HG03432 (cell line): ENCODE measurements at regions not wholly inside any gene's neighbourhood (a gene's known extent, or its start where the extent isn't known, plus 50 kb on each side); places are given as distances from the start of the nearest gene placed in this dataset.
"Not testable (repeated sequence)": the region's sequence is repeated elsewhere in the genome, so short reads cannot be mapped to it uniquely, and the experiment has no call there.

ENCODE experiments used
- ATAC-seq: cut with Tn5 transposase; IDR thresholded peaks from one replicate; pipeline ENCODE4 v1.9.1; 2021; ENCODE audit warnings: mild to moderate bottlenecking, moderate library complexity; ENCODE audit not compliant: unreplicated experiment

DNA sequence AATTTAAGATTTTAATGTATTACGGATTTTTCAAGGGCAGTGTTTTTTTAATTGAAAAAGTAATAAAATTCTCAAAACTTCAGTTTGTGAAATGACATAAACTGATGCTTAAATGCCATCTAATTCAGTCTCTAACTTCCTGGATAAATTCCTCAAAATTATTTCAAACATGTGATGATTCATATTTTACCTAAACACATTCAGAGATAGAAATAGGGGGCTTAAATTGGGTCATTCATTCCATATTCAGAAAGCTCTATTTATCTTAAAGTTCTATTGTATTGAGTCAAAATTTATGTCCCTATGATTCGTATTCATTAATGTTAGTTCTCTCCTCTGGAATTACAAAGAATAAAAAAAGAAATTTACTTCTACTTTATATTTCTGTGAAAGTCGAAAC is 713.6 kb upstream of the CHRM3 start:
- no peak for ATAC-seq

DNA sequence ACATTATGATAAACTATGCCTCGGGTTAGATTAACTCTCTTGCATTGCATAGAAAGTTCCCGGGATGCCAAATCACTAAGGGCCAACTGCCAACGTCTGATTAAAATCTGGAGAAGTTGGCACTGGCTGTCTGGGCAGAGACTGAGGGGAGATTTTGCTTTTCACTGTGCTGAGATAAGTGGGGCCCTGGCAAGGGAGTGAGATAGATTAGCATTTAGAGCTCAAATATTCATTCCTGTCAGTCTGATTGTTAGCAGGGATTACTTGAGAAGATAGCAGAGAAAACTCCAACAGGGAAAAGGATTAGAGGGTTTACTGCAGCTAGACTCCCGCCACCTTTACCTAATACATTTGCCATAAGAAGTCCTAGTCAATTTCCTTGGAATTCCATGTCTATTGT is 714.1 kb upstream of the CHRM3 start:
- ATAC-seq = no peak

GRCh38 chr1:238664139-238664538 is 722.2 kb upstream of the CHRM3 start:
- ATAC-seq = no peak

GRCh38 chr1:238660849-238661248 is 725.5 kb upstream of the CHRM3 start:
- ATAC-seq = no peak

DNA sequence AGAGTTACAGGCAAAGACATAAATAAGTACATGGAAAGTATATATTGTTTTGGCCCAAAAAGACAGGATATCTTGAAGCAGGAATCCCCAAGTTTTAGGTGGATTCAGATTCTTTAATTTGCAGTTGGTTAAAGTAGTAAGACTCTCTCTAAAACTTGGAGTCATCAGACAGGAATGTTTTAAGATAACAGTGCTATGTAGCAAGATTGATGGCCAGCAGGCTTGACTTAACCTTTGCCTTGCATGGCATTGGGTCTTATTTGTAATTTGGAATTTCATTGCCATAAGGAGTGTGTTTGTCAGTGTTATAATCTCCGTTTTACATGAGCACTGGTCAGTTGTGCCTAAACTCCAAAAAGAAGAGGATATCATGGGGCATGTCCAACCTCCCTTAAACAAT is 727.6 kb upstream of the CHRM3 start:
- ATAC-seq = no peak

- ATAC-seq = no peak
These were observed 732.6 kb upstream of the CHRM3 start for GRCh38 chr1:238653693-238654321.

- ATAC-seq = no peak
These were observed 733.9 kb upstream of the CHRM3 start for GRCh38 chr1:238652346-238652968.

DNA sequence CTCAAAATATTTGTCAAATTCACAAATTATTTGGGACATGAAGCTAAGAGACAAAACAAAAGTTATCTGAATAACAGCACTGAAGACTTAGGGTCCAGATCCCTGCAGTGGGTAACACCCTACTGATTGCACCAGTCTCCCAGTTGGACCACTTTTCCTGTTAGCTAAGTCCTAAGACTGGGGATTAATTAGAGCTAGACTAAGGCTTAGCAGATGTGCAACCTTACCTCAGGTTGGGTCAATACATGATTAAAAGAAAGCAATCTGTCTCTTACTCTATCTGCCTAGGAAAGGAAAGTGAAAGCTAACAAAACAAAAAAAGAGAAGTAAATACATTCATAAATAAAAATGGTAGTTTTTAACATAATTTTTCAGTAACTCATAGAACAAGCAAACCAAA is 737.2 kb upstream of the CHRM3 start:
- peak; percentile 38 for ATAC-seq

DNA sequence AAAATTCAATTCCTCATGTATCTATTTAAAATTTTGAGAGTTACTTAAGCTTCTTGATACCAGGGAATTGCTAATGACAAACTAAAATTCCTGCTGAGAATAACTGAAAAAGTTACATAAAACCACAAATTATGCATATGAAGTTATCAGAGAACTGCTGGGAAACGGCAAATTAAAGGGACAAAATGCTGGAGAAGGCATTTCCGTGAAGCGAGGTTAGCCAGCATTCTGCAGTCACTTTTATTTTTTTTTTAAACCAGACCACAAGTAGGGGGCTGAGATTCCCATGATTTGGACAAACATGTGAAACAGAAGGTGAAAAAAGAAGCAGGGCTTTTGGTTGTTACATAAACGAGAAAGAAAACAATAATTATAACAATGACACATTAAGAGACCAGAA is 737.6 kb upstream of the CHRM3 start:
- no peak for ATAC-seq

- peak; percentile 29 for ATAC-seq
These were observed 738.1 kb upstream of the CHRM3 start for GRCh38 chr1:238648296-238648695.

GRCh38 chr1:238647877-238648276 is 738.5 kb upstream of the CHRM3 start:
- peak; percentile 51 for ATAC-seq

DNA sequence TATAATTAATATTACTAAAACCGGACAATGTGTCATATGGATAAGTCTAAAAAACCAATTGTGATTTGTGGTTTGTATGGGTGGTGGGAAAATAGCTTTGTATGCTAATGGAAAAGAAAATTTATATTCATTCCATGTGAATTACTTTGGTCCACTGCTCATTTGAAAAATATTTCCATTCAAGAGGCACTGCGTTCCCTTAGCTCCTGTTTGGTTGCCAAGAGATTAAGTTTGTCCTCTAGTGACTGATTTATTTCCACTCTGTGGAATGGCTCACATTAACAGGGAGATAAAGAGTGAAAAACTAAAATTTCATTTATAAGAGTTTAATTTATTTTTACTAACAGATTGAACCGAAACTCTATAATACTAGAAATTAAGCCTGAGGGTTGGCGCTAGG is 744.1 kb upstream of the CHRM3 start:
- ATAC-seq = no peak

- ATAC-seq = no peak
These were observed 746.5 kb upstream of the CHRM3 start for GRCh38 chr1:238639861-238640260.

GRCh38 chr1:238628110-238628509 is 737.4 kb upstream of the ZP4 start:
- no peak for ATAC-seq

DNA sequence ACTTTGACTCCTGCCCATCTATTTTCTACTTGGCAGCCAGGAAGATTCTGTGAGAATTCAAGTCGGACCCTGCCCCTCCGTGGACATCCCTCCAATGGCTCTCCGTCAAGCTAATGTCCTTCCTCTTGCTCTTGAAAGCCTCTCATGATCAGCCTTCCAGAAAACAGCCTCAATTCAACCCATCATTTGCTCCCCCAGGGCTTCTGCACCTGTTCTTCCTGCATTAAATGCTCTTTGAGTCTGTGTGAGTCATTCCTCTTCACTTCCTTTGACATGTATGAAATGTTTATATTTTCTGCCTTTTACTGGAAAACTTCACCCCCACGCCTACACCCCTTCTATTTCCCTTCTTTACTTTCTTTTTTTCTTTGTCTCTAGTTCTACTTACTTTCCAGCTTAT is 734.1 kb upstream of the ZP4 start:
- no peak for ATAC-seq

DNA sequence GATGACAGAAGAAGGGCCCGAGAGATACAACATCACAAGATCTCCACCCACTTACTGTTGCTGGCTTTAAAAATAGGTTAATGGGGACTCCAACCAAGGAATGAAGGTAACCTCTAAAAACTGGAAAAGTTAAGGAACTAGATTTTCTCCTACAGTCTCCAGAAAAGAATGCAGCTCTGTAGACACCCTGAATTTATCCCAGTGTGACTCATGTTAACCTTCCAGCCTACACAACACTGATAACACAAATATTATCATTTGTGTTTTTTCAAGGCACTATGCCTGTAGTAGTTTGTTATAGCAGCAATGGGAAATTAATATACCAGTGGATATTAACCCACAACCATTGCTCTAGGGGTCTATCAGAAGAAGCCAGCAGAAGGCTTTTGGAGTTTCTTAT is 730.7 kb upstream of the ZP4 start:
- no peak for ATAC-seq

DNA sequence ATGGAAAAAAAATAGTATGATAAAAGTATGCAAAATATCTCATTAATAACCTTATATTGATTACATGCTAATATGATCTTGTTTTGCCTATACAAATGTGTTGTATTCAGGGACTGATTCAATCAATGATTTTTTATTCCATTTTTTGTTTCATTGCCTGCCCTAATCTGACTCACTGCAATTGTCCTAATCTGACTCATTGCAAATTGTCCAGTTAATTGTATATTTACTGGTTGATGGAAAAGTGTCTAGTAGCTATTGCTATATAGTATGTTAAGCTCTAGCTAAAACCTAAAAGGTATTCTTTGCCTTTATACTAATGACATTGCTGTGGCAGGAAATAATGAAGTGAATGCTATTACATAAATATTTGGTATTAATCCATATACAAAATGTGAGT is 728.9 kb upstream of the ZP4 start:
- ATAC-seq = no peak

- no peak for ATAC-seq
These were observed 720.7 kb upstream of the ZP4 start for GRCh38 chr1:238611406-238611805.

GRCh38 chr1:238608144-238608543 is 717.4 kb upstream of the ZP4 start:
- no peak for ATAC-seq

GRCh38 chr1:238606896-238607295 is 716.2 kb upstream of the ZP4 start:
- no peak for ATAC-seq

- ATAC-seq = no peak
These were observed 715.7 kb upstream of the ZP4 start for GRCh38 chr1:238606457-238606856.

- no peak for ATAC-seq
These were observed 713.6 kb upstream of the ZP4 start for GRCh38 chr1:238604357-238604756.

DNA sequence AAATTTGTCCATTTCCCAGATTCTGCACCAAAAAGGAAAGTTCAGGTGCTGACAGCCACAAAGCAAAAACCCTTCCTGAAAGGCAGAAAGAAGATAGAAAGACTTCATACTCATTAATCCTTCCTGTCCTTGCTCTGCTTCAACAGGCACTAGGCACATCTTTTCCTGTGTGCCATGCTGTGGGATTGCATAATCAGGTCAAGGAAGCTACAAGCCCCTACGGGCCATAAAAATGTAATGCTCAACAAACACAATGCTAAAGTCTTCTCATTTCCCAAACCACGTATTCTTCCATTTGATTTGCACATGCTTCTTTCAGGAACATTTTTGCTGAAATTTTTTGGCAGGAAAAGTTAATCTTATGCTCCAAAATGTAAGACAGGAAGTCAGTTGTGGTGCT is 710.9 kb upstream of the ZP4 start:
- not testable (repeated sequence) for ATAC-seq
